ENCODE measurements at regions not wholly inside any gene's neighbourhood (a gene's known extent, or its start where the extent isn't known, plus 50 kb on each side); places are given as distances from the start of the nearest gene placed in this dataset.

DNA sequence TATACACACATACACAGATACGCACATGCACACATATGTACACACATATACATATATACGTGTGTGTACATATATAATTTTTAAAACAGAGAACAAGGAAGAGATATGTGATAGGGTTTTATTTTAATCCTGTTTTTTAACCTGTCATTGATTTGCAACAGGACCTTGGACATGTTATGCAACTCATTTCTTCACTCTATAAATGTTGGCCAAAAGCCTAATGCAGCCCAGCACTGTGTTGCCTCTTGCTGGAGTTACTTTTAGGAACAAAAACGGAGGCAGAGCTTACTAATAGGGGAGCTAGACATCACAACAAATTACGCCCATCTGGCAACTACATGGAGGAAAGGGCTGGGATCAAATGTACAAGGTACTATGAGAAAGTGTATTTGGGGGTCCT lies 179.9 kb upstream of the TAB2 start:
- TF ChIP-seq, protein P1, sequence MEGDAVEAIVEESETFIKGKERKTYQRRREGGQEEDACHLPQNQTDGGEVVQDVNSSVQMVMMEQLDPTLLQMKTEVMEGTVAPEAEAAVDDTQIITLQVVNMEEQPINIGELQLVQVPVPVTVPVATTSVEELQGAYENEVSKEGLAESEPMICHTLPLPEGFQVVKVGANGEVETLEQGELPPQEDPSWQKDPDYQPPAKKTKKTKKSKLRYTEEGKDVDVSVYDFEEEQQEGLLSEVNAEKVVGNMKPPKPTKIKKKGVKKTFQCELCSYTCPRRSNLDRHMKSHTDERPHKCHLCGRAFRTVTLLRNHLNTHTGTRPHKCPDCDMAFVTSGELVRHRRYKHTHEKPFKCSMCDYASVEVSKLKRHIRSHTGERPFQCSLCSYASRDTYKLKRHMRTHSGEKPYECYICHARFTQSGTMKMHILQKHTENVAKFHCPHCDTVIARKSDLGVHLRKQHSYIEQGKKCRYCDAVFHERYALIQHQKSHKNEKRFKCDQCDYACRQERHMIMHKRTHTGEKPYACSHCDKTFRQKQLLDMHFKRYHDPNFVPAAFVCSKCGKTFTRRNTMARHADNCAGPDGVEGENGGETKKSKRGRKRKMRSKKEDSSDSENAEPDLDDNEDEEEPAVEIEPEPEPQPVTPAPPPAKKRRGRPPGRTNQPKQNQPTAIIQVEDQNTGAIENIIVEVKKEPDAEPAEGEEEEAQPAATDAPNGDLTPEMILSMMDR (conservative IDR thresholded peaks at IDR 0.05; ENCODE audit: low read depth, low read length), result no peak
- no peak for TF ChIP-seq EZH2 (IDR thresholded peaks at IDR 0.05; ENCODE audit: low read length, unreplicated experiment)
